Activated naive CD4-positive, alpha-beta T cell treated with anti-CD3 and anti-CD28 coated beads, Interleukin-2, amount 50 U/mL, for 72 hours (primary cell): ENCODE measurements at regions not wholly inside any gene's neighbourhood (a gene's known extent, or its start where the extent isn't known, plus 50 kb on each side); places are given as distances from the start of the nearest gene placed in this dataset.
A peak's percentile ranks its signal among the peaks of the same experiment; 100 is the strongest.
"Not testable (repeated sequence)": the region's sequence is repeated elsewhere in the genome, so short reads cannot be mapped to it uniquely, and the experiment has no call there.

ENCODE experiments used
- ATAC-seq, 2 donors: fragments of 150-1000 bp; cut with Tn5 transposase; 2 replicates each; pipeline ENCODE4 v1.10.0; 2021; ENCODE audit warnings: mild to moderate bottlenecking in 2 of 2, moderate library complexity in 2 of 2
- DNase-seq, 2 donors: peaks; one replicate each; pipeline ENCODE4 v3.0.0; 2021 to 2022; ENCODE audit warnings: low spot score in 2 of 2
- H3K27ac Mint-ChIP-seq, 2 donors: one replicate each; pipeline ENCODE4 v1.8.0; 2022; ENCODE audit warnings: mild to moderate bottlenecking in 2 of 2, mixed read lengths in 2 of 2
- H3K36me3 Mint-ChIP-seq, 2 donors: one replicate each; pipeline ENCODE4 v1.8.0; 2022; ENCODE audit warnings: mixed read lengths in 2 of 2
- H3K9me3 Mint-ChIP-seq, 2 donors: one replicate each; pipeline ENCODE4 v1.8.0; 2022; ENCODE audit warnings: mixed read lengths in 2 of 2

GRCh38 chrX:63204266-63205074 is 146.7 kb downstream of the SPIN4 start:
- not testable (repeated sequence) for H3K27ac Mint-ChIP-seq, DNase-seq, H3K9me3 Mint-ChIP-seq, H3K36me3 Mint-ChIP-seq, ATAC-seq

- not testable (repeated sequence) for H3K36me3 Mint-ChIP-seq, H3K27ac Mint-ChIP-seq, ATAC-seq, DNase-seq, H3K9me3 Mint-ChIP-seq
Measured at GRCh38 chrX:63201987-63202386, 149.1 kb downstream of the SPIN4 start.

- H3K36me3 Mint-ChIP-seq, H3K9me3 Mint-ChIP-seq, ATAC-seq, H3K27ac Mint-ChIP-seq, DNase-seq: not testable (repeated sequence)
Measured at GRCh38 chrX:63198693-63199092, 152.4 kb downstream of the SPIN4 start.

GRCh38 chrX:63192366-63193041 is 158.6 kb downstream of the SPIN4 start:
- not testable (repeated sequence) for H3K27ac Mint-ChIP-seq, ATAC-seq, H3K36me3 Mint-ChIP-seq, DNase-seq, H3K9me3 Mint-ChIP-seq

- no peak for ATAC-seq
- Mint-ChIP-seq H3K27ac (no peak overlapping the region), H3K36me3 (peaks cover 4 to 5% of the 10 kb centered on the region in 2 donors), H3K9me3 (peaks cover 3 to 4% of the 10 kb centered on the region in 2 donors)
- DNase-seq = no peak
Measured at GRCh38 chrX:63186137-63186536, 165.0 kb downstream of the SPIN4 start.

- not testable (repeated sequence) for ATAC-seq, H3K9me3 Mint-ChIP-seq, DNase-seq, H3K27ac Mint-ChIP-seq, H3K36me3 Mint-ChIP-seq
Measured at GRCh38 chrX:63179852-63180251, 171.3 kb downstream of the SPIN4 start.

GRCh38 chrX:63176578-63176977 is 174.6 kb downstream of the SPIN4 start:
- not testable (repeated sequence) for H3K36me3 Mint-ChIP-seq, H3K9me3 Mint-ChIP-seq, H3K27ac Mint-ChIP-seq, ATAC-seq, DNase-seq

- ATAC-seq, H3K9me3 Mint-ChIP-seq, H3K27ac Mint-ChIP-seq, H3K36me3 Mint-ChIP-seq, DNase-seq: not testable (repeated sequence)
Measured at GRCh38 chrX:63173841-63174718, 177.1 kb downstream of the SPIN4 start.

- DNase-seq, H3K27ac Mint-ChIP-seq, H3K9me3 Mint-ChIP-seq, ATAC-seq, H3K36me3 Mint-ChIP-seq: not testable (repeated sequence)
Measured at GRCh38 chrX:63169416-63169815, 181.7 kb downstream of the SPIN4 start.

GRCh38 chrX:63168949-63169348 is 182.2 kb downstream of the SPIN4 start:
- H3K9me3 Mint-ChIP-seq, H3K36me3 Mint-ChIP-seq, DNase-seq, H3K27ac Mint-ChIP-seq, ATAC-seq: not testable (repeated sequence)

- H3K27ac Mint-ChIP-seq, H3K36me3 Mint-ChIP-seq, H3K9me3 Mint-ChIP-seq, DNase-seq, ATAC-seq: not testable (repeated sequence)
Measured at GRCh38 chrX:63167002-63167401, 184.1 kb downstream of the SPIN4 start.

- not testable (repeated sequence) for H3K36me3 Mint-ChIP-seq, H3K9me3 Mint-ChIP-seq, DNase-seq, ATAC-seq, H3K27ac Mint-ChIP-seq
Measured at GRCh38 chrX:63160994-63161393, 190.1 kb downstream of the SPIN4 start.

GRCh38 chrX:63160340-63160739 is 190.8 kb downstream of the SPIN4 start:
- H3K36me3 Mint-ChIP-seq, H3K27ac Mint-ChIP-seq, ATAC-seq, DNase-seq, H3K9me3 Mint-ChIP-seq: not testable (repeated sequence)

- DNase-seq, H3K27ac Mint-ChIP-seq, H3K36me3 Mint-ChIP-seq, H3K9me3 Mint-ChIP-seq, ATAC-seq: not testable (repeated sequence)
Measured at GRCh38 chrX:63145526-63145925, 205.6 kb downstream of the SPIN4 start.

GRCh38 chrX:63142588-63142987 is 208.5 kb downstream of the SPIN4 start:
- H3K9me3 Mint-ChIP-seq, H3K27ac Mint-ChIP-seq, DNase-seq, H3K36me3 Mint-ChIP-seq, ATAC-seq: not testable (repeated sequence)

GRCh38 chrX:63135859-63136258 is 215.3 kb downstream of the SPIN4 start:
- not testable (repeated sequence) for H3K36me3 Mint-ChIP-seq, H3K9me3 Mint-ChIP-seq, DNase-seq, H3K27ac Mint-ChIP-seq, ATAC-seq

GRCh38 chrX:63128509-63128908 is 222.6 kb downstream of the SPIN4 start:
- Mint-ChIP-seq H3K27ac (no peak overlapping the region), H3K36me3 (no peaks in the 10 kb centered on the region), H3K9me3 (no peaks in the 10 kb centered on the region)
- DNase-seq (peak in 1 of 2 donors; percentile 7), ATAC-seq (no peak)
